IPS-18a (cell line): ENCODE measurements at regions not wholly inside any gene's neighbourhood (a gene's known extent, or its start where the extent isn't known, plus 50 kb on each side); places are given as distances from the start of the nearest gene placed in this dataset.

ENCODE experiments used
- H3K27ac ChIP-seq: one replicate; pipeline ENCODE4 v1.5.1; 2013; ENCODE audit warnings: low read length
- H3K27me3 ChIP-seq: one replicate; pipeline ENCODE4 v1.6.1; 2013; ENCODE audit warnings: mild to moderate bottlenecking, low read length; ENCODE audit not compliant: control insufficient read depth, insufficient read depth
- H3K36me3 ChIP-seq: one replicate; pipeline ENCODE4 v1.6.1; 2013; ENCODE audit warnings: low read depth, low read length; ENCODE audit not compliant: control insufficient read depth
- H3K4me1 ChIP-seq: one replicate; pipeline ENCODE4 v1.6.1; 2013; ENCODE audit warnings: low read depth, low read length; ENCODE audit not compliant: control insufficient read depth
- H3K4me3 ChIP-seq: one replicate; pipeline ENCODE4 v1.5.1; 2013; ENCODE audit warnings: low read length
- H3K9ac ChIP-seq: one replicate; pipeline ENCODE4 v1.6.1; 2013; ENCODE audit warnings: mild to moderate bottlenecking, low read length, moderate library complexity
- H3K9me3 ChIP-seq: one replicate; pipeline ENCODE4 v1.6.1; 2013; ENCODE audit warnings: low read depth, low read length; ENCODE audit not compliant: control insufficient read depth

DNA sequence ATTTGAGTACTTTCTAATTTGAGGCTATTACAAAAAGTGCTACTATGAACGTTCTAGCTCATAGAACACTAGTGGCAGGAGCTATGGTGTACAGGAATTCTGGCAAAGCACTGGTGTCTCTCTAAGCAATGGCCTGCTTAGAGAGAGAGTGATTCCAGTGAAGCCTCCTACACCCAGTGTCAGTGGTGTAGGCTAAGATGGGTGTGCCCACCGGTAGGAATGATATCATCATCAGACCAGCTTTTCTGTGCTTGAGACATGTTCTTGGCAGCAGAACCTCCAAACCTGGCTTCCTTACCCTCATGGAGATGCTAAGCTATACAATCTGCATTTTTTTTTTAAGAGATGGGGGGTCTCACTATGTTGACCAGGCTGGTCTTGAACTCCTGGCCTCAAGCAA, 370.3 kb downstream of the SOX9 start:
- Histone ChIP-seq H3K27me3 (no peaks in the 10 kb centered on the region), H3K4me3 (no peak overlapping the region), H3K9me3 (no peaks in the 10 kb centered on the region), H3K36me3 (no peaks in the 10 kb centered on the region), H3K4me1 (no peaks in the 10 kb centered on the region), H3K9ac (no peak overlapping the region), H3K27ac (no peak overlapping the region)

DNA sequence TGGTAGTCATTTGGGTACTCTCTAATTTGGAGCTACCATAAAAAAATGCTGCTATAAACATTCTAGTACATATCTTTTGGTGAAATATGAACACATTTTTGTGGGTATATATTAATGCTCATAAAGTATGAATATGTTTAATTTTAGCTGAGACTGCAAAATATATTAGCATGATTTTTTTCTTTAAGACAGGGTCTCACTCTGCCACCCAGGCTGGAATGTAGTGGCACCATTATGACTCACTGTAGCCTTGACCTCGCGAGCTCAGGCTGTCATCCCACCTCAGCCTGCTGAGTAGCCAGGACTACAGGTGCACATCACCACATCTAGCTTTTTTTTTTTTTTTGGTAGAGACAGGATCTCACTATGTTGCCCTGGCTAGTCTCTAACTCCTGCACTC, 371.7 kb downstream of the SOX9 start:
- no peaks in the 10 kb centered on the region for H3K27me3 ChIP-seq
- H3K36me3 ChIP-seq: no peaks in the 10 kb centered on the region
- H3K9me3 ChIP-seq: no peaks in the 10 kb centered on the region
- H3K9ac ChIP-seq: no peak overlapping the region
- H3K27ac ChIP-seq: no peak overlapping the region
- H3K4me3 ChIP-seq: no peak overlapping the region
- H3K4me1 ChIP-seq: no peaks in the 10 kb centered on the region

DNA sequence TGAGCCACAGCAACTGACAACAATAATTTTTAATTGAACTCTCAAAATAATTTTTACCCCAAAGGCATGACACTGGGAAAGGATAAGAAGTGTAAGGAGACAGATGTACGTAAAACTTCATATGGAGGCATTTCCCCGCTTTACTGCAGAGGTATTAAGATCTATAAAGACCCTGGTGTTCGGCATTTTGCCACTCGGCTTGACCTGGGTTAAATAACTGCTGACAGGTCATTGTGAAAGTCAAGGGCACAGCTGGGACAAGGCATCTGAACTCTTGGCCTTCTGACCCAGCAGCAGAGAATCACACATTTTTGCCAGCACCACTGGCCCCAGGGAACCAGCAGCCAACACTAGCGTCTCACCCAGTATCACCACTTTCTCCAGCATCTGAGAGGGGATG, 372.1 kb downstream of the SOX9 start:
- no peak overlapping the region for H3K9ac ChIP-seq
- no peaks in the 10 kb centered on the region for H3K4me1 ChIP-seq
- no peaks in the 10 kb centered on the region for H3K36me3 ChIP-seq

DNA sequence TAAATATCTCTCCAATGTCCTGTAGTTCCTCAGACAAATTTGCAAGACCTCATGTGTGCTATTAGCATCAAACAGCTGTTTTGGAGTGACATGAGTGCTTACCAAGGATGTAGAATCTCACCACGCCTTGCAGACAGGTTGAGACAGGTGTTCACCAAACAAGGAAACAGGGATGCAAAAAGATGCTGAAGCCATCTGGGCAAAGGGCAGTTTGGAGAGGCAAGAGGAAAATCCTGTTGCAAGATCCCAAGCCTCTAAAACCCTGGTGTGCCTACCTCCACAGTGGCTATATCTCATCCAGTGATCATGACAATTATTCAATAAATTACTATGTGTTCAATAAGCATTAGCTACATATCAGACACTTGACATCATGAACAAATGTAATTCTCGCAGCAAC, 373.7 kb downstream of the SOX9 start:
- H3K4me3 ChIP-seq: no peak overlapping the region
- H3K27ac ChIP-seq: no peak overlapping the region
- H3K9ac ChIP-seq: no peak overlapping the region
- H3K27me3 ChIP-seq: no peaks in the 10 kb centered on the region
- H3K4me1 ChIP-seq: no peaks in the 10 kb centered on the region
- no peaks in the 10 kb centered on the region for H3K9me3 ChIP-seq
- H3K36me3 ChIP-seq: no peaks in the 10 kb centered on the region

More for the DNA sequence above, 372.1 kb downstream of the SOX9 start:
- H3K27me3 ChIP-seq: no peaks in the 10 kb centered on the region
- H3K9me3 ChIP-seq: no peaks in the 10 kb centered on the region
- no peak overlapping the region for H3K27ac ChIP-seq
- H3K4me3 ChIP-seq: no peak overlapping the region

DNA sequence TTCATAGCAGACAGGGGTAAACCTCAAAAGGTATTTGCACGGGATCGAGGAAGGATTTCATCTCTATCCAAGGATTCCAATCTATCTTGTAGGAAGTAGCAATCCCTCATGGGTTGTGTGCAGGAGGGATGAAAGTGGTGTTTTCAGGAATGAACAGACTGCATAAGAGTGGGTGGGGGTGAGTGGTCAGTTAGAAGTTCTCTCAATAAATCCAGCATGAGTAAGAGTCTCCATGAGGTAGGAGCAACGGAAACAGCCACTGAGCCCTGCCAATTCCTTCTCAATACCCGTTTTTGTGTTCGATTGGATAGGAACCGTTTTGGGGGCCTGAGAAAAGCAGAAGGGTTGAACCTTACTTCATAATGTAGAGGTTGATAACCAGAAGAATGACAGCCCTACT, 375.6 kb downstream of the SOX9 start:
- H3K27me3 ChIP-seq: no peaks in the 10 kb centered on the region
- H3K4me1 ChIP-seq: no peaks in the 10 kb centered on the region
- no peaks in the 10 kb centered on the region for H3K36me3 ChIP-seq
- H3K4me3 ChIP-seq: no peak overlapping the region
- H3K27ac ChIP-seq: no peak overlapping the region
- H3K9me3 ChIP-seq: no peaks in the 10 kb centered on the region
- no peak overlapping the region for H3K9ac ChIP-seq

DNA sequence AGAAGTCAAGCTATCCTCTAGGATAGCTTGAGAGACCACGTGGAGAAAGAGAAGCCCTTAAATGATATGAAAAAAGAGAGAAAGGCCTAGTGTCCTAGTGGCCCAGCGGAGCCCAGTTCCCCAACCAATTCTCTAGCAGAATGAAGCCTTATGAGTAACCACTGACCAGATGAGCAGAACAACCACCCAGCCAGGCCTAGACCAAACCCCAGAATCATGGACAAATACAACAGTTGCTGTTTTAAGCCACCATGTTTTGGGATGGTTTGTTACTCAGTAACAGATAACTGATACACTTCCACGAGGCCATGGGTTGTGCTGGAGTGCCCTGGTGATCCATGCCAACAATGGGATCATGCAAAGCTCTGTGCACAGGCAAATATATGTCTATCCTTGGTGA, 377.1 kb downstream of the SOX9 start:
- no peaks in the 10 kb centered on the region for H3K27me3 ChIP-seq
- no peak overlapping the region for H3K4me3 ChIP-seq
- no peak overlapping the region for H3K27ac ChIP-seq
- peaks cover 3% of the 10 kb centered on the region for H3K4me1 ChIP-seq
- no peaks in the 10 kb centered on the region for H3K36me3 ChIP-seq
- no peak overlapping the region for H3K9ac ChIP-seq
- no peaks in the 10 kb centered on the region for H3K9me3 ChIP-seq

DNA sequence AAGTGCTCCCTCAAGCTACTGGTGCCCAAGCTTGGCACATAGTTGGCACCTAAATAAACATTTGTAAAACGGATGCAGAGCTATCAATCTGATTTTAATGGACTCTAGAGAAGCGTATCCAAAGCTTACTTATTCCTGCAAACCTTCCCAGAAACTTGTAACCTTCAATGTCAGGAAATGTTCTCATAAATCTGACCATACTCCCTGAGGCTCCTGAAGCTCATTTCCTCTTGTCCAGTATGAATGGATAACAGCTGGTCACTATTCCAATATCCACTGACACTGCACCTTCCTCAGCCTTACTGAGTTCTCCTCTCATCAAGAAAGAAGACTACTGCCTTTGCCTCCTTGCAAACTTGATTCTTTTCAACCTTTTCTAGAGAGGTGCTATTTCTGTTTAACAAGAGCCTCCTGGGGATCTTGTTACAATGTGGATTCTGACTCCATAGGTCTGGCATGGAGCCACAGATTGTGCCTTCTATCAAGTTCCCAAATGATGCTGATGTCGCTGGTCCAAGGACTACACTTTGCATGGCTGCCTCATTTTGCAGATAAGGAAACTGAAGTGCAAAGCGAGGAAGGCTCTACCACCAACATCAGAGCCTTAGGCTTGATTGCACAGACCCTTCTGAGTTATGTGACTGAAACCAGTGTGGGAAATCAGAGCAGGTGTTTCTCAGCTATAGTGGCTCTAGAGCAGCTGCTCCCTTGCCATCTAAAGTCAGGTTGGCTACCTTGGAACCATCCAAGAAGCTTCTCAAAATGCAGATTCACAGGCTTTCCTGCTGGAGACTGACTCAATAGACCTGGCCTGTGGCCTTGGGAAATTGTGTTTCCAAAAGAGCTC, 377.8 kb downstream of the SOX9 start:
- Histone ChIP-seq H3K27me3 (no peaks in the 10 kb centered on the region), H3K4me3 (no peak overlapping the region), H3K4me1 (peaks cover 3% of the 10 kb centered on the region), H3K36me3 (no peaks in the 10 kb centered on the region), H3K9ac (no peak overlapping the region), H3K9me3 (no peaks in the 10 kb centered on the region), H3K27ac (no peak overlapping the region)

DNA sequence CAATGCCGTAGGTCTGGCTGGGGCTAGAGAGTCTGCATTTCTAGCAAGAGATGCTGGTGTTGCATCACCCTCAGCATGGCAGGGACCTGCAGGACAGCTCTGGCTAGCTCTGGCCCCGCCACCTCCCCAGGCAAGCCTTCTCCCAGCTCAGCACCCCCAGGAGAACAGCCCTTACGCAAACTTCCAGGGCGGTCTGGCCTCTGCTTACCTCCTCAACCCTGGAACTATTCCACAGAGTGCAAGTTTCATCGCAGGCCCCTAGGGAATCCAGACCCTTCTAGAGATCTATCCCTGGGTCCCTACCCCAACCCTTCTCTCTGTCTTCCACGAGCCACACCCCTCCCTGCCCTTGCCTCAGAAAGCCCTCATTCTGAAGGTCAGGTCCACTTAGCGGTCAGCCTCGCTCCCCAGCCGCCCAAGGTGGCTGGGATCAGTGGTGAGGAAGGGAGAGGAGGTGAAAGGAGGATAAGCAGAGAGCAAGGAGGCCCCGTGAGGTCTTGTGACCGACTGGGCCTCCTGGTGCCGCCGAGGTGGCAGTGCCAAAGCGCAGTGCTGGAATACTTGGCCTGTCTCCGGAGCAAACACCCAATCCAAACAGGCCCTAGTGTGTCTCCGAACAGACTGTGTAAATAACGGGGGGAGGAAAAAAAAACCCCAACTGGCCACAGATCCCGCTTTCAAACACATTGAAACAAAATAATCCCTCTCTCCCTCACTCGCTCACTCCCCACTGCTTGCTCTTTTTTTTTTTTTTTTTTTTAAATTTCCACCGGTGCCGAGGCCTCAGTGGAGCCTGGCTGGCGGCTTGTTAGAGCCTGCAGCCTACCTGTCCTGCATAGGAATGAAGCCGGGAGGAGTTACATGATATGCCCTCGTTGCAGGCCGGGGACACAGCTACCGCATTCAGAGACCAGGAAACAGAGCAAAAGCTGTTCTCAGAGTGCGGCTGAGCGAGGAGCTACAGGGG, 380.9 kb downstream of the SOX9 start:
- peaks cover 3% of the 10 kb centered on the region for H3K4me1 ChIP-seq
- H3K9me3 ChIP-seq: no peaks in the 10 kb centered on the region
- no peak overlapping the region for H3K9ac ChIP-seq
- no peaks in the 10 kb centered on the region for H3K36me3 ChIP-seq
- H3K4me3 ChIP-seq: no peak overlapping the region
- H3K27ac ChIP-seq: no peak overlapping the region
- H3K27me3 ChIP-seq: no peaks in the 10 kb centered on the region

DNA sequence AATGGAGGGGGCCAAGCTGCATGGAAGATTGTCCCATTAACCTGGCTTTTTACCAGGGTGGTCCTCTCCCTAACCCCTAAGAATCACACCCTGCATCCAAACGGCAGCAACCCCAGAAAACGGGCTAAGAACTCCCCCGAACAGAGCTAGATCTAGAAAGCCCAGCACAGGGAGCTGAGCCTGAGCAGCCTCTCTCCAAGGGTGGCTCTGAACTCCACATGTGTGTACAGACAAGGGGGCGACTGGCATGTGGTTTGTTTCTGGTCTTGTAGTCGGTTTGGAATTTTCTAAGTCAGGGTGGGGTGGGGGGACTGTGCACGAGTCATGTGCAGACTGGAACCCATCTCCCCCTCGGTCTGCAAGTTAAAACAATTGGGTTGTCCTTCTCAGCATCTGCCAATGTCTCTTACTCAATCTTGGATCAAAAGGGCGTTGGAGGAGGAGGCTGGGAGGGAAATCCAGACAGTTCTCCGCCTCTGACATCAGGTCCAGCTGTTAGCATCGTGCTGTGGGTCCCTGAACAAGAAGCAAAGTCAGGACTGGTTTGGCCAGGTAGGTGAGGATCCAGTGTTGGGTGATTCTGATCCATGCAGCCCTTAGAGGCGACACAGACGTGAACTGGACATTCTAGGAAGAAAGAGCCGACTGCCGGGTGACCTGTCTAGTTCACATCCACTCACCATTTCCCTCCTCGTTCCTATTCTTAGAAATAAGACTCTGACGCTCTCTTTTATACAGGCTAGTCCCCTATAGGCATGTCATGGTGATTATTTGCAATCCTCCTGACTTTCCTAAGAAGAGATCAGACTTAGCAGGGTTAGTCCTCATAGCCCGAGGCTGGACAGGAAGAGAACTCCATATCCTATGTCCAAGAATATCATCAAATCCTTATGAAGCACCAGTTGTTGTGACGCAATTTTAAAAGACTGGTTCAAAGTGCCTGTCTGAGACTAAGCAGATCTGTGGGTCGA, 381.8 kb downstream of the SOX9 start:
- Histone ChIP-seq H3K36me3 (no peaks in the 10 kb centered on the region), H3K27me3 (no peaks in the 10 kb centered on the region), H3K27ac (no peak overlapping the region), H3K9ac (no peak overlapping the region), H3K9me3 (no peaks in the 10 kb centered on the region), H3K4me1 (peaks cover 6% of the 10 kb centered on the region), H3K4me3 (no peak overlapping the region)

DNA sequence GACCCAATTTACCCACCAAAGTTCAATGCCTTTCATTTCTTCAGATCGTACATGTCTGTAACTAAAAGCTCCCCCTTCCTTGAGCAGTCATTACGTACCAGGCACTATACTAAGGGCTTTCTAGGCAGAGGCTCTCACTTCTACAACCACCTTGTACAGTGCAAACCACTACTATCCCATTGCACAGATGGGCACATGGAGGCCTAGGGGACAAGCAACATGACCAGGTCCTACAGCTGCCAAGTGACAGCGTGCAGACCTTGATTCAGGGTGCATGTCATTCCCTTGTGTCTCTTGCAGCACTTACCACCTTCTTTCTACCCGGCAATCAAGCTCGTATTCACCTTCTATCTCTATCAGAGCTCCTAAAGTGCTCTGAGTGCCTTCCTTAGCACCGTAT, 382.7 kb downstream of the SOX9 start:
- H3K27me3 ChIP-seq: no peaks in the 10 kb centered on the region
- peaks cover 7% of the 10 kb centered on the region for H3K4me1 ChIP-seq
- no peak overlapping the region for H3K4me3 ChIP-seq
- H3K36me3 ChIP-seq: no peaks in the 10 kb centered on the region
- no peak overlapping the region for H3K27ac ChIP-seq
- H3K9me3 ChIP-seq: no peaks in the 10 kb centered on the region
- H3K9ac ChIP-seq: no peak overlapping the region

DNA sequence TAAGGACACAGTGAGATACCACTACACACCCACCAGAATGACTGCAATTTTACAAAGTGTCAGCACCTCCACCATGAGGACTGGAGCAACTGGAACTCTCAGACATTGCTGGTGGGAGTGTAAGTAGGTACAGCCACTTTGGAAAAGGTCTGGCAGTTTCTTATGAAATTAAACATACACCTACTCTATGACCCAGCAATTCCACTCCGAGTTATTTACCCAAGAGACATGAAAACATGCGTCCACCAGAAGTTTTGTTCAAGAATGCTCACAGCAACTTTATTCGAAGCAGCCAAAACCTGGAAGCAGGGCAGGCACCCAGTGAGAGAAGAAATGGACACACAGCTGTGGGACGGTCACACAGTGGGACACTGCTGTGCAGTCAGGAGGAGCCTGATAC, 384.0 kb downstream of the SOX9 start:
- H3K27me3 ChIP-seq: no peaks in the 10 kb centered on the region
- no peak overlapping the region for H3K9ac ChIP-seq
- no peak overlapping the region for H3K4me3 ChIP-seq
- H3K27ac ChIP-seq: no peak overlapping the region
- no peaks in the 10 kb centered on the region for H3K9me3 ChIP-seq
- peaks cover 9% of the 10 kb centered on the region for H3K4me1 ChIP-seq
- no peaks in the 10 kb centered on the region for H3K36me3 ChIP-seq
